GM19438 (cell line): ENCODE measurements at regions not wholly inside any gene's neighbourhood (a gene's known extent, or its start where the extent isn't known, plus 50 kb on each side); places are given as distances from the start of the nearest gene placed in this dataset.

Experiments
- ATAC-seq: cut with Tn5 transposase; IDR thresholded peaks from one replicate; pipeline ENCODE4 v1.9.1; 2021; ENCODE audit warnings: low read depth; ENCODE audit not compliant: unreplicated experiment

GRCh38 chr3:18837137-18837755, 311.1 kb upstream of the KCNH8 start:
- no peak for ATAC-seq

GRCh38 chr3:18835021-18835420, 313.3 kb upstream of the KCNH8 start:
- no peak for ATAC-seq

GRCh38 chr3:18830087-18830486, 318.2 kb upstream of the KCNH8 start:
- ATAC-seq, result no peak

GRCh38 chr3:18828637-18829036, 319.7 kb upstream of the KCNH8 start:
- ATAC-seq, result no peak

- ATAC-seq, result no peak
These were observed 320.6 kb upstream of the KCNH8 start for GRCh38 chr3:18827664-18828063.

GRCh38 chr3:18825665-18826064, 322.6 kb upstream of the KCNH8 start:
- ATAC-seq, result no peak

GRCh38 chr3:18813300-18813699, 335.0 kb upstream of the KCNH8 start:
- ATAC-seq, result no peak

- ATAC-seq, result no peak
These were observed 336.0 kb upstream of the KCNH8 start for GRCh38 chr3:18812316-18812715.

- no peak for ATAC-seq
These were observed 338.0 kb upstream of the KCNH8 start for GRCh38 chr3:18810306-18810661.

GRCh38 chr3:18809640-18810305, 338.5 kb upstream of the KCNH8 start:
- no peak for ATAC-seq

GRCh38 chr3:18808429-18808828, 339.9 kb upstream of the KCNH8 start:
- no peak for ATAC-seq

- ATAC-seq, result no peak
These were observed 340.7 kb upstream of the KCNH8 start for GRCh38 chr3:18807593-18807992.

- no peak for ATAC-seq
These were observed 341.7 kb upstream of the KCNH8 start for GRCh38 chr3:18806633-18807032.

- no peak for ATAC-seq
These were observed 350.9 kb upstream of the KCNH8 start for GRCh38 chr3:18797378-18797777.

GRCh38 chr3:18795078-18795477, 353.2 kb upstream of the KCNH8 start:
- ATAC-seq, result no peak

GRCh38 chr3:18791752-18792151, 356.6 kb upstream of the KCNH8 start:
- ATAC-seq, result no peak

- no peak for ATAC-seq
These were observed 357.1 kb upstream of the KCNH8 start for GRCh38 chr3:18791182-18791581.

GRCh38 chr3:18790384-18790783, 357.9 kb upstream of the KCNH8 start:
- no peak for ATAC-seq

- ATAC-seq, result no peak
These were observed 358.6 kb upstream of the KCNH8 start for GRCh38 chr3:18789734-18790133.

GRCh38 chr3:18787441-18787840, 360.9 kb upstream of the KCNH8 start:
- no peak for ATAC-seq

GRCh38 chr3:18786650-18787323, 361.5 kb upstream of the KCNH8 start:
- ATAC-seq, result no peak

GRCh38 chr3:18782191-18782590, 357.1 kb upstream of the SATB1 start:
- ATAC-seq, result no peak
